Activated CD8-positive, alpha-beta memory T cell treated with anti-CD3 and anti-CD28 coated beads, Interleukin-2, amount 10 ng/mL, durations not matched to agents 7 days and 5 days (primary cell): ENCODE measurements at regions not wholly inside any gene's neighbourhood (a gene's known extent, or its start where the extent isn't known, plus 50 kb on each side); places are given as distances from the start of the nearest gene placed in this dataset.

Experiments
- ATAC-seq: fragments of 150-1000 bp; cut with Tn5 transposase; one replicate; pipeline ENCODE4 v1.10.0; 2021; ENCODE audit warnings: moderate library complexity
- CTCF ChIA-PET: fragments of 350-600 bp; sonication (Branson Sonifier 250); formaldehyde crosslinking; loops from one replicate; lab custom pipeline; 2021; ENCODE audit warnings: antibody characterized with exemption; lab: Charles Lee
- DNase-seq: peaks from one replicate; pipeline ENCODE4 v3.0.0-alpha.2; 2020
- H3K27ac Mint-ChIP-seq: one replicate; pipeline ENCODE4 v1.8.0; 2021; ENCODE audit warnings: mild to moderate bottlenecking, mixed read lengths
- H3K27me3 Mint-ChIP-seq: one replicate; pipeline ENCODE4 v1.8.0; 2021; ENCODE audit warnings: mixed read lengths
- H3K36me3 Mint-ChIP-seq: one replicate; pipeline ENCODE4 v1.8.0; 2021; ENCODE audit warnings: mild to moderate bottlenecking, mixed read lengths
- H3K4me1 Mint-ChIP-seq: one replicate; pipeline ENCODE4 v1.8.0; 2021; ENCODE audit warnings: mixed read lengths
- H3K4me3 Mint-ChIP-seq: one replicate; pipeline ENCODE4 v1.8.0; 2021; ENCODE audit warnings: mild to moderate bottlenecking, moderate library complexity, mixed read lengths
- H3K9me3 Mint-ChIP-seq: one replicate; pipeline ENCODE4 v1.8.0; 2022; ENCODE audit warnings: low read depth, mixed read lengths

- no peaks in the 10 kb centered on the region for H3K9me3 Mint-ChIP-seq
- peaks cover 5% of the 10 kb centered on the region for H3K27me3 Mint-ChIP-seq
- no peak overlapping the region for H3K4me3 Mint-ChIP-seq
- CTCF ChIA-PET, result interaction anchor here (1.2 to 1.5 kb wide), 2 partner anchors 23 to 24 kb away, joined by 3 read pairs; no protein-coding TSS in a partner anchor
- ATAC-seq (no peak), DNase-seq (no peak)
- no peaks in the 10 kb centered on the region for H3K36me3 Mint-ChIP-seq
- H3K27ac Mint-ChIP-seq, result no peak overlapping the region
- no peaks in the 10 kb centered on the region for H3K4me1 Mint-ChIP-seq
These were observed 187.2 kb downstream of the CEMIP2 start for GRCh38 chr9:71581101-71581500.

GRCh38 chr9:71571186-71571585, 197.1 kb downstream of the CEMIP2 start:
- CTCF ChIA-PET, result no interaction called here
- no peak for DNase-seq
- Mint-ChIP-seq H3K9me3 (no peaks in the 10 kb centered on the region), H3K4me1 (no peaks in the 10 kb centered on the region), H3K27me3 (peaks cover 15% of the 10 kb centered on the region), H3K4me3 (no peak overlapping the region), H3K27ac (no peak overlapping the region), H3K36me3 (no peaks in the 10 kb centered on the region)
- no peak for ATAC-seq

- ATAC-seq (no peak), DNase-seq (no peak)
- CTCF ChIA-PET, result no interaction called here
- Mint-ChIP-seq H3K27me3 (peaks cover 19% of the 10 kb centered on the region), H3K9me3 (no peaks in the 10 kb centered on the region), H3K36me3 (no peaks in the 10 kb centered on the region), H3K27ac (no peak overlapping the region), H3K4me3 (no peak overlapping the region), H3K4me1 (no peaks in the 10 kb centered on the region)
These were observed 200.4 kb downstream of the CEMIP2 start for GRCh38 chr9:71567890-71568289.

- H3K4me1 Mint-ChIP-seq, result no peaks in the 10 kb centered on the region
- CTCF ChIA-PET, result no interaction called here
- no peak overlapping the region for H3K27ac Mint-ChIP-seq
- H3K4me3 Mint-ChIP-seq, result no peak overlapping the region
- peaks cover 17% of the 10 kb centered on the region for H3K27me3 Mint-ChIP-seq
- H3K9me3 Mint-ChIP-seq, result no peaks in the 10 kb centered on the region
- H3K36me3 Mint-ChIP-seq, result no peaks in the 10 kb centered on the region
- DNase-seq (no peak), ATAC-seq (no peak)
These were observed 206.2 kb downstream of the CEMIP2 start for GRCh38 chr9:71562140-71562539.

- no peak overlapping the region for H3K4me3 Mint-ChIP-seq
- no peaks in the 10 kb centered on the region for H3K9me3 Mint-ChIP-seq
- no peaks in the 10 kb centered on the region for H3K4me1 Mint-ChIP-seq
- DNase-seq (no peak), ATAC-seq (no peak)
- H3K27ac Mint-ChIP-seq, result no peak overlapping the region
- no peaks in the 10 kb centered on the region for H3K36me3 Mint-ChIP-seq
- CTCF ChIA-PET, result interaction anchor here (0.9 kb wide), 1 partner anchor 18 kb away, joined by 3 read pairs; no protein-coding TSS in a partner anchor
- peaks cover 10% of the 10 kb centered on the region for H3K27me3 Mint-ChIP-seq
These were observed 211.0 kb downstream of the CEMIP2 start for GRCh38 chr9:71557310-71557709.

GRCh38 chr9:71552480-71552879, 215.8 kb downstream of the CEMIP2 start:
- H3K27me3 Mint-ChIP-seq, result peaks cover 40% of the 10 kb centered on the region
- ATAC-seq, result no peak
- CTCF ChIA-PET, result interaction anchor here (1.0 kb wide), 1 partner anchor 217 kb away, joined by 3 read pairs; no protein-coding TSS in a partner anchor
- no peaks in the 10 kb centered on the region for H3K4me1 Mint-ChIP-seq
- no peak overlapping the region for H3K27ac Mint-ChIP-seq
- H3K36me3 Mint-ChIP-seq, result no peaks in the 10 kb centered on the region
- H3K9me3 Mint-ChIP-seq, result no peaks in the 10 kb centered on the region
- DNase-seq, result no peak
- H3K4me3 Mint-ChIP-seq, result no peak overlapping the region

GRCh38 chr9:71549023-71549422, 219.3 kb downstream of the CEMIP2 start:
- Mint-ChIP-seq H3K4me1 (no peaks in the 10 kb centered on the region), H3K9me3 (no peaks in the 10 kb centered on the region), H3K36me3 (no peaks in the 10 kb centered on the region), H3K27me3 (peaks cover 47% of the 10 kb centered on the region), H3K4me3 (no peak overlapping the region), H3K27ac (no peak overlapping the region)
- CTCF ChIA-PET, result no interaction called here
- no peak for DNase-seq
- no peak for ATAC-seq

- no peak overlapping the region for H3K27ac Mint-ChIP-seq
- H3K4me1 Mint-ChIP-seq, result no peaks in the 10 kb centered on the region
- ATAC-seq (no peak), DNase-seq (no peak)
- H3K4me3 Mint-ChIP-seq, result no peak overlapping the region
- H3K9me3 Mint-ChIP-seq, result no peaks in the 10 kb centered on the region
- H3K36me3 Mint-ChIP-seq, result no peaks in the 10 kb centered on the region
- peaks cover 38% of the 10 kb centered on the region for H3K27me3 Mint-ChIP-seq
- CTCF ChIA-PET, result no interaction called here
These were observed 223.8 kb downstream of the CEMIP2 start for GRCh38 chr9:71544464-71544863.

- DNase-seq, result no peak
- CTCF ChIA-PET, result no interaction called here
- Mint-ChIP-seq H3K4me3 (no peak overlapping the region), H3K36me3 (no peaks in the 10 kb centered on the region), H3K27ac (no peak overlapping the region), H3K27me3 (peaks cover 20% of the 10 kb centered on the region), H3K9me3 (no peaks in the 10 kb centered on the region), H3K4me1 (no peaks in the 10 kb centered on the region)
- no peak for ATAC-seq
These were observed 226.9 kb downstream of the CEMIP2 start for GRCh38 chr9:71541436-71541835.

- no peaks in the 10 kb centered on the region for H3K27me3 Mint-ChIP-seq
- no peaks in the 10 kb centered on the region for H3K36me3 Mint-ChIP-seq
- no peak overlapping the region for H3K4me3 Mint-ChIP-seq
- H3K4me1 Mint-ChIP-seq, result no peaks in the 10 kb centered on the region
- ATAC-seq, result no peak
- H3K9me3 Mint-ChIP-seq, result no peaks in the 10 kb centered on the region
- CTCF ChIA-PET, result no interaction called here
- no peak for DNase-seq
- no peak overlapping the region for H3K27ac Mint-ChIP-seq
These were observed 243.2 kb downstream of the CEMIP2 start for GRCh38 chr9:71524996-71525580.

- H3K27ac Mint-ChIP-seq, result no peak overlapping the region
- peaks cover 3% of the 10 kb centered on the region for H3K27me3 Mint-ChIP-seq
- no peak for DNase-seq
- no peaks in the 10 kb centered on the region for H3K9me3 Mint-ChIP-seq
- H3K4me3 Mint-ChIP-seq, result no peak overlapping the region
- CTCF ChIA-PET, result no interaction called here
- ATAC-seq, result no peak
- H3K36me3 Mint-ChIP-seq, result no peaks in the 10 kb centered on the region
- no peaks in the 10 kb centered on the region for H3K4me1 Mint-ChIP-seq
These were observed 243.8 kb downstream of the CEMIP2 start for GRCh38 chr9:71524516-71524915.

GRCh38 chr9:71521132-71521531, 247.2 kb downstream of the CEMIP2 start:
- peaks cover 12% of the 10 kb centered on the region for H3K27me3 Mint-ChIP-seq

GRCh38 chr9:71519098-71519696, 249.1 kb downstream of the CEMIP2 start:
- CTCF ChIA-PET, result no interaction called here
- Mint-ChIP-seq H3K9me3 (no peaks in the 10 kb centered on the region), H3K4me3 (no peak overlapping the region), H3K27me3 (peaks cover 12% of the 10 kb centered on the region), H3K36me3 (no peaks in the 10 kb centered on the region), H3K4me1 (no peaks in the 10 kb centered on the region), H3K27ac (no peak overlapping the region)
- ATAC-seq, result no peak
- DNase-seq, result no peak

More at GRCh38 chr9:71521132-71521531, 247.2 kb downstream of the CEMIP2 start:
- Mint-ChIP-seq H3K27ac (no peak overlapping the region), H3K4me3 (no peak overlapping the region), H3K36me3 (no peaks in the 10 kb centered on the region), H3K4me1 (no peaks in the 10 kb centered on the region), H3K9me3 (no peaks in the 10 kb centered on the region)
- ATAC-seq (no peak), DNase-seq (no peak)
- CTCF ChIA-PET, result no interaction called here

- no peak for ATAC-seq
- Mint-ChIP-seq H3K4me1 (no peaks in the 10 kb centered on the region), H3K36me3 (no peaks in the 10 kb centered on the region), H3K27me3 (peaks cover 12% of the 10 kb centered on the region), H3K4me3 (no peak overlapping the region), H3K27ac (no peak overlapping the region), H3K9me3 (no peaks in the 10 kb centered on the region)
- DNase-seq, result no peak
- CTCF ChIA-PET, result no interaction called here
These were observed 250.1 kb downstream of the CEMIP2 start for GRCh38 chr9:71518045-71518827.
